H1 (cell line): ENCODE measurements at regions not wholly inside any gene's neighbourhood (a gene's known extent, or its start where the extent isn't known, plus 50 kb on each side); places are given as distances from the start of the nearest gene placed in this dataset.

Source experiments
- ASH2L ChIP-seq: fragments of 200-600, 300-600 bp; sonication (generic); IDR thresholded peaks from one replicate; pipeline ENCODE4 v1.7.1; 2017; ENCODE audit warnings: low read length
- CHD7 ChIP-seq: fragments of 300-600 bp; sonication (generic); IDR thresholded peaks from 2 replicates; pipeline ENCODE4 v1.7.1; 2012; ENCODE audit warnings: low read length, moderate library complexity, mild to moderate bottlenecking, inconsistent platforms; ENCODE audit not compliant: insufficient replicate concordance
- CTCF ChIP-seq, 3 experiments: IDR thresholded peaks; 1 replicate in 2 of 3; 2 replicates in 1 of 3; pipeline versions ENCODE4 v1.5.1 to v1.6.1; 2011; ENCODE audit warnings: low read length in 3 of 3, mild to moderate bottlenecking in 3 of 3, inconsistent platforms in 2 of 3, low read depth in 1 of 3, moderate library complexity in 1 of 3; ENCODE audit not compliant: insufficient read depth in 1 of 3; ENCODE audit errors: control extremely low read depth in 1 of 3
- EP300 ChIP-seq, 2 experiments: IDR thresholded peaks; 1 replicate in 1 of 2; 2 replicates in 1 of 2; pipeline ENCODE4 v1.6.1; 2011 to 2012; ENCODE audit warnings: low read depth in 2 of 2, low read length in 2 of 2, mild to moderate bottlenecking in 2 of 2, borderline replicate concordance in 1 of 2, inconsistent platforms in 1 of 2, moderate library complexity in 1 of 2
- EZH2 ChIP-seq: fragments of 200-600 bp; sonication (generic); IDR thresholded peaks from 2 replicates; pipeline ENCODE4 v1.7.1; 2012; ENCODE audit warnings: low read depth, mild to moderate bottlenecking, moderate library complexity, low read length, inconsistent platforms; ENCODE audit not compliant: severe bottlenecking
- GABPA ChIP-seq: IDR thresholded peaks from 2 replicates; pipeline ENCODE4 v1.6.1; 2011; ENCODE audit warnings: mild to moderate bottlenecking, low read length, moderate library complexity, borderline replicate concordance; ENCODE audit not compliant: insufficient read depth
- JUND ChIP-seq: IDR thresholded peaks from 2 replicates; pipeline ENCODE4 v1.6.1; 2011; ENCODE audit warnings: mild to moderate bottlenecking, improper control_type of control experiment, low read length
- KDM5A ChIP-seq: fragments of 200-600 bp; IDR thresholded peaks from 2 replicates; pipeline ENCODE4 v1.7.1; 2012; ENCODE audit warnings: mild to moderate bottlenecking, low read length, inconsistent platforms, mixed read lengths
- MAFK ChIP-seq: IDR thresholded peaks from 2 replicates; pipeline ENCODE4 v1.6.1; 2012; ENCODE audit warnings: low read depth, mild to moderate bottlenecking, improper control_type of control experiment, low read length
- POLR2AphosphoS5 ChIP-seq: IDR thresholded peaks from 2 replicates; pipeline ENCODE4 v1.6.1; 2011; ENCODE audit warnings: low read depth, low read length
- SRF ChIP-seq: IDR thresholded peaks from 2 replicates; pipeline ENCODE4 v1.6.1; 2011; ENCODE audit warnings: mild to moderate bottlenecking, low read depth, low read length, moderate library complexity
- TAF1 ChIP-seq: IDR thresholded peaks from 2 replicates; pipeline ENCODE4 v1.6.1; 2011; ENCODE audit warnings: mild to moderate bottlenecking, low read depth, low read length

- TF ChIP-seq JUND: no peak
- TF ChIP-seq EZH2: no peak
- no peak for TF ChIP-seq TAF1
- no peak for TF ChIP-seq SRF
- no peak for TF ChIP-seq EP300 (IDR thresholded peaks at IDR 0.05; ENCODE audit: borderline replicate concordance in 1 of 2, low read depth in 2 of 2, low read length in 2 of 2)
- no peak for TF ChIP-seq KDM5A
- no peak for TF ChIP-seq ASH2L
- peak; percentile 52 to 81 (median 75) for TF ChIP-seq CTCF (IDR thresholded peaks at IDR 0.05; ENCODE audit: control extremely low read depth in 1 of 3, insufficient read depth in 1 of 3, low read depth in 1 of 3, low read length in 3 of 3)
- no peak for TF ChIP-seq POLR2AphosphoS5
- TF ChIP-seq GABPA: no peak
- no peak for TF ChIP-seq CHD7
- TF ChIP-seq MAFK: no peak
Measured at GRCh38 chr5:167244583-167244982, 1046.9 kb upstream of the WWC1 start.
